Coronary artery (tissue), 2 donors: ENCODE measurements at regions not wholly inside any gene's neighbourhood (a gene's known extent, or its start where the extent isn't known, plus 50 kb on each side); places are given as distances from the start of the nearest gene placed in this dataset.

Experiments
- DNase-seq: peaks from one replicate; pipeline ENCODE4 v3.0.0-alpha.2; 2017; ENCODE audit warnings: low spot score
- H3K27ac ChIP-seq, 2 donors: fragments of 200-600 bp; sonication (generic); one replicate each; pipeline ENCODE4 v1.5.1; 2016 to 2019
- H3K4me3 ChIP-seq: fragments of 200-600 bp; sonication (generic); 2 replicates; pipeline ENCODE4 v1.5.1; 2016; ENCODE audit warnings: mild to moderate bottlenecking, moderate library complexity
- CTCF ChIP-seq: fragments of 200-600 bp; sonication (generic); IDR thresholded peaks from one replicate; pipeline ENCODE4 v1.5.1; 2019; ENCODE audit warnings: antibody characterized with exemption

- Histone ChIP-seq H3K4me3 (no peak overlapping the region), H3K27ac (no peak overlapping the region)
- no peak for DNase-seq
- TF ChIP-seq CTCF: no peak
These were observed 415.6 kb downstream of the GADD45G start for GRCh38 chr9:90020276-90020871.

- peak overlapping the region in 1 of 2 donors; percentile 17 for H3K27ac ChIP-seq
- no peak for TF ChIP-seq CTCF
- DNase-seq: no peak
These were observed 416.5 kb downstream of the GADD45G start for GRCh38 chr9:90021216-90021906.

GRCh38 chr9:90022474-90022873 lies 417.7 kb downstream of the GADD45G start:
- DNase-seq: no peak
- no peak overlapping the region for H3K27ac ChIP-seq
- no peak for TF ChIP-seq CTCF
- no peak overlapping the region for H3K4me3 ChIP-seq

More at GRCh38 chr9:90021216-90021906, 416.5 kb downstream of the GADD45G start:
- H3K4me3 ChIP-seq: no peak overlapping the region

- no peak for TF ChIP-seq CTCF
- DNase-seq: no peak
- Histone ChIP-seq H3K27ac (no peak overlapping the region), H3K4me3 (no peak overlapping the region)
These were observed 419.0 kb downstream of the GADD45G start for GRCh38 chr9:90023861-90024260.

- H3K4me3 ChIP-seq: no peak overlapping the region
- no peak for TF ChIP-seq CTCF
- H3K27ac ChIP-seq: no peak overlapping the region
These were observed 419.6 kb downstream of the GADD45G start for GRCh38 chr9:90024409-90024808.

GRCh38 chr9:90024823-90025222 lies 420.0 kb downstream of the GADD45G start:
- TF ChIP-seq CTCF: no peak
- Histone ChIP-seq H3K27ac (no peak overlapping the region), H3K4me3 (no peak overlapping the region)
- no peak for DNase-seq

More at GRCh38 chr9:90024409-90024808, 419.6 kb downstream of the GADD45G start:
- no peak for DNase-seq

GRCh38 chr9:90025816-90026215 lies 421.0 kb downstream of the GADD45G start:
- Histone ChIP-seq H3K27ac (no peak overlapping the region), H3K4me3 (no peak overlapping the region)
- TF ChIP-seq CTCF: no peak
- DNase-seq: no peak
